Neuronal stem cell (in vitro differentiated cells): ENCODE measurements at regions not wholly inside any gene's neighbourhood (a gene's known extent, or its start where the extent isn't known, plus 50 kb on each side); places are given as distances from the start of the nearest gene placed in this dataset.

ENCODE experiments used
- DNase-seq: peaks from one replicate; pipeline ENCODE4 v3.0.0-alpha.2; 2013; ENCODE audit warnings: low spot score
- H2AFZ ChIP-seq: one replicate; pipeline ENCODE4 v1.6.1; 2013; ENCODE audit warnings: mild to moderate bottlenecking, low read length, inconsistent platforms
- H2AK5ac ChIP-seq: 2 replicates; pipeline ENCODE4 v1.6.1; 2013; ENCODE audit warnings: low read depth, mild to moderate bottlenecking, inconsistent platforms, low read length, moderate library complexity, mixed read lengths
- H2BK120ac ChIP-seq: 2 replicates; pipeline ENCODE4 v1.6.1; 2013; ENCODE audit warnings: low read depth, mild to moderate bottlenecking, inconsistent platforms, low read length, moderate library complexity, mixed read lengths
- H2BK12ac ChIP-seq: one replicate; pipeline ENCODE4 v1.6.1; 2013; ENCODE audit warnings: low read length, inconsistent platforms
- H2BK15ac ChIP-seq: 2 replicates; pipeline ENCODE4 v1.6.1; 2013; ENCODE audit warnings: mild to moderate bottlenecking, low read length, inconsistent platforms, mixed read lengths
- H2BK5ac ChIP-seq: one replicate; pipeline ENCODE4 v1.6.1; 2013; ENCODE audit warnings: inconsistent platforms, mild to moderate bottlenecking, low read length, moderate library complexity
- H3K14ac ChIP-seq: one replicate; pipeline ENCODE4 v1.6.1; 2013; ENCODE audit warnings: low read length, inconsistent platforms
- H3K18ac ChIP-seq: 2 replicates; pipeline ENCODE4 v1.6.1; 2013; ENCODE audit warnings: low read length, inconsistent platforms
- H3K23ac ChIP-seq: 2 replicates; pipeline ENCODE4 v1.6.1; 2013; ENCODE audit warnings: low read depth, mild to moderate bottlenecking, mixed read lengths, low read length, inconsistent platforms; ENCODE audit not compliant: poor library complexity
- H3K27ac ChIP-seq: replicated peaks from 3 replicates; pipeline ENCODE4 v1.5.1; 2013; ENCODE audit warnings: low read length, inconsistent platforms
- H3K27me3 ChIP-seq, 3 experiments: 2 replicates each; pipeline ENCODE4 v1.6.1; 2013; ENCODE audit warnings: low read length in 3 of 3, mild to moderate bottlenecking in 2 of 3, inconsistent platforms in 1 of 3, low read depth in 1 of 3, mixed read lengths in 1 of 3, moderate library complexity in 1 of 3; ENCODE audit not compliant: control insufficient read depth in 3 of 3, insufficient read depth in 3 of 3
- H3K36me3 ChIP-seq, 2 donors: replicated peaks in 1 of 2; 2 replicates each; pipeline ENCODE4 v1.6.1; 2013; ENCODE audit warnings: low read length in 2 of 2; ENCODE audit not compliant: control insufficient read depth in 2 of 2, insufficient read depth in 2 of 2
- H3K4ac ChIP-seq: 2 replicates; pipeline ENCODE4 v1.6.1; 2013; ENCODE audit warnings: inconsistent platforms, mild to moderate bottlenecking, low read length, moderate library complexity
- H3K4me1 ChIP-seq, 2 donors: 1 replicate in 1 of 2; 2 replicates in 1 of 2; pipeline ENCODE4 v1.6.1; 2013; ENCODE audit warnings: low read length in 2 of 2, low read depth in 1 of 2; ENCODE audit not compliant: control insufficient read depth in 2 of 2, insufficient read depth in 1 of 2
- H3K4me2 ChIP-seq: one replicate; pipeline ENCODE4 v1.6.1; 2013; ENCODE audit warnings: mild to moderate bottlenecking, low read length, inconsistent platforms; ENCODE audit not compliant: insufficient read depth, poor library complexity, severe bottlenecking
- H3K4me3 ChIP-seq, 2 donors: 2 replicates each; pipeline ENCODE4 v1.5.1; 2013; ENCODE audit warnings: low read length in 2 of 2, mild to moderate bottlenecking in 2 of 2, inconsistent platforms in 1 of 2, moderate library complexity in 1 of 2
- H3K79me1 ChIP-seq: one replicate; pipeline ENCODE4 v1.6.1; 2013; ENCODE audit warnings: low read depth, mild to moderate bottlenecking, inconsistent platforms, low read length, moderate library complexity
- H3K9ac ChIP-seq: one replicate; pipeline ENCODE4 v1.6.1; 2013; ENCODE audit warnings: mild to moderate bottlenecking, low read depth, low read length, inconsistent platforms; ENCODE audit not compliant: poor library complexity
- H3K9me3 ChIP-seq, 2 donors: replicated peaks in 1 of 2; 2 replicates each; pipeline versions ENCODE3 to v1.6.1; 2013; ENCODE audit warnings: low read length in 2 of 2, mild to moderate bottlenecking in 2 of 2, inconsistent platforms in 1 of 2, low read depth in 1 of 2, mixed read lengths in 1 of 2, moderate library complexity in 1 of 2; ENCODE audit not compliant: control insufficient read depth in 2 of 2, insufficient read depth in 1 of 2
- H4K8ac ChIP-seq: one replicate; pipeline ENCODE4 v1.6.1; 2013; ENCODE audit warnings: low read depth, mild to moderate bottlenecking, inconsistent platforms, low read length, moderate library complexity
- H4K91ac ChIP-seq: one replicate; pipeline ENCODE4 v1.6.1; 2013; ENCODE audit warnings: low read length, low read depth, mild to moderate bottlenecking, inconsistent platforms; ENCODE audit not compliant: poor library complexity
- WGBS, 2 donors: extraction: QIAGEN DNeasy Blood & Tissue Kit; methylation state at CpG; one replicate each; pipeline ENCODE4 v1.1.7; 2013; ENCODE audit warnings: missing lambda C conversion rate in 2 of 2, mixed read lengths in 1 of 2; ENCODE audit not compliant: insufficient read length in 2 of 2, insufficient replicate concordance in 1 of 2; ENCODE audit errors: extremely low coverage in 2 of 2; 5-methylcytosine and 5-hydroxymethylcytosine counted together

GRCh38 chr2:49767316-49767715, 613.0 kb upstream of the FSHR start:
- Histone ChIP-seq H3K14ac (no peak overlapping the region), H3K23ac (no peak overlapping the region), H3K9ac (no peak overlapping the region), H2AFZ (peak overlapping the region; percentile 50), H4K91ac (no peak overlapping the region), H3K4me1 (peaks cover 0 to 1% of the 10 kb centered on the region in 2 donors), H3K4ac (no peak overlapping the region), H3K27ac (no peak overlapping the region), H2BK12ac (no peak overlapping the region), H3K18ac (no peak overlapping the region), H2BK15ac (no peak overlapping the region), H3K9me3 (peaks cover 0 to 10% of the 10 kb centered on the region in 2 donors), H2BK5ac (no peak overlapping the region), H2BK120ac (no peak overlapping the region), H3K4me3 (no peak overlapping the region), H3K4me2 (no peak overlapping the region), H3K27me3 (no peaks in the 10 kb centered on the region), H3K79me1 (no peaks in the 10 kb centered on the region), H2AK5ac (no peak overlapping the region), H4K8ac (no peak overlapping the region), H3K36me3 (no peaks in the 10 kb centered on the region)
- no peak for DNase-seq
- WGBS, 2 donors = no CpG with 5 or more reads among the region's 3 CpGs

DNA sequence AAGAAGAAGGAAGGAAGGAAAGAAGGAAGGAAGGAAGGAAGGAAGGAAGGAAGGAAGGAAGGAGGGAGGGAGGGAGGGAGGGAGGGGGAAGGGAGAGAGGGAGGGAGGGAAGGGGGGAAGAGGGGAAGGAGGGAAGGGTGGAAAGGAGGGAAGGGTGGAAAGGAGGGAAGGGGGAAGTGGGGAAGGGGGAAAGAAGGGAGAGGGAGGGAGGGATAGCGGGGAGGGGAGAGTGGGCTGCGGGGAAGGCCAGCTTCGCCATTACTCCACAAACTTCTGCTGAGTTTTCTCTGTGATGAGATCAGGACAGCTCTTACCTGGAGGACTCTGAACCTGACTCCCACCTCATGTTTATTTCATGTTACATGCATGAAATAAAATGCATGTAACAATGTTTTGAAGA, 601.5 kb upstream of the FSHR start:
- H3K4me3 ChIP-seq = no peak overlapping the region
- no peak overlapping the region for H4K91ac ChIP-seq
- H3K9me3 ChIP-seq = no peaks in the 10 kb centered on the region
- H3K9ac ChIP-seq = no peak overlapping the region
- DNase-seq = no peak
- no peaks in the 10 kb centered on the region for H3K27me3 ChIP-seq
- H3K14ac ChIP-seq = no peak overlapping the region
- H3K18ac ChIP-seq = no peak overlapping the region
- H3K4me1 ChIP-seq = no peaks in the 10 kb centered on the region
- no CpG with 5 or more reads among the region's 3 CpGs for WGBS, 2 donors
- H3K79me1 ChIP-seq = no peaks in the 10 kb centered on the region
- H3K4ac ChIP-seq = no peak overlapping the region
- no peak overlapping the region for H2AK5ac ChIP-seq
- H2AFZ ChIP-seq = no peak overlapping the region
- H2BK5ac ChIP-seq = no peak overlapping the region
- no peak overlapping the region for H4K8ac ChIP-seq
- H3K23ac ChIP-seq = no peak overlapping the region
- no peak overlapping the region for H2BK120ac ChIP-seq
- H3K36me3 ChIP-seq = no peaks in the 10 kb centered on the region
- H3K27ac ChIP-seq = no peak overlapping the region
- no peak overlapping the region for H2BK12ac ChIP-seq
- no peak overlapping the region for H2BK15ac ChIP-seq
- no peak overlapping the region for H3K4me2 ChIP-seq

GRCh38 chr2:49754381-49754780, 600.1 kb upstream of the FSHR start:
- H3K4me3 ChIP-seq = no peak overlapping the region
- H2BK5ac ChIP-seq = no peak overlapping the region

DNA sequence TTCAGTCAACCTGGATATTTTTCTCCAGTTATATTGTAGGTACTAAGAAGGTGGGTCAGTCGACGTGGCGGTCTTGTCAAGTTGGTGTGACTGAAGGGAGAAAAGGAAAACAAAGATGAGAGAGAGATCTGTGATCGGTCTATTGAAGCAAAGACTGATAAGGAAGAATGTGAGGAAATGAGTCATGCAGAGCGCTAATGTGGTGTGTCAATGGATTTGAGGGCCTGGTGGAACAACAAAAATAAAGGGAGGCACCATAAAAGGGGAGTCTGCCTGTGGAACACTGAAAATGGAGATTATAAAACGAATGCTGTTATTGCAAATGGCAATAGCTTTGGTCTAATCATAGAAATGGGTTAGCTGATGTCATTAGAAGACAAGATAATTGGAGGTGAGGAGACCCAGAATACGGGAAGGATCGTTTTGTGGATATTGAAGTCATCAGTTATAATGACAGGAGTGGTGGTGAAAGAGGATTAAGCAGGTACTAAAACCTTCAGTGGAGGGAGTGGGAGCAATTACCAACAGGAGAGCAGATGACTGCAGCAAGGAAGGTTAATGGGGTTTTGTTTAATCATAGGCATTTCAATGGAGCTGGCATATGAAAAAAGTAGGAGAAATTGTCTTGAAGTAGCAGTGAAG, 599.1 kb upstream of the FSHR start:
- H3K79me1 ChIP-seq = no peaks in the 10 kb centered on the region
- H3K23ac ChIP-seq = no peak overlapping the region
- no peak overlapping the region for H2BK120ac ChIP-seq
- H3K4me3 ChIP-seq = no peak overlapping the region
- no peak overlapping the region for H4K8ac ChIP-seq
- H3K9me3 ChIP-seq = no peaks in the 10 kb centered on the region
- no peak overlapping the region for H3K4me2 ChIP-seq
- H3K14ac ChIP-seq = no peak overlapping the region
- DNase-seq = no peak
- H3K9ac ChIP-seq = no peak overlapping the region
- H2AK5ac ChIP-seq = no peak overlapping the region
- no peak overlapping the region for H2BK5ac ChIP-seq
- no CpG with 5 or more reads among the region's 8 CpGs for WGBS, 2 donors
- H2BK15ac ChIP-seq = no peak overlapping the region
- no peaks in the 10 kb centered on the region for H3K4me1 ChIP-seq
- H2AFZ ChIP-seq = peak overlapping the region; percentile 37
- no peaks in the 10 kb centered on the region for H3K36me3 ChIP-seq
- no peaks in the 10 kb centered on the region for H3K27me3 ChIP-seq
- no peak overlapping the region for H2BK12ac ChIP-seq
- H3K27ac ChIP-seq = no peak overlapping the region
- no peak overlapping the region for H4K91ac ChIP-seq
- no peak overlapping the region for H3K4ac ChIP-seq
- no peak overlapping the region for H3K18ac ChIP-seq

More at GRCh38 chr2:49754381-49754780, 600.1 kb upstream of the FSHR start:
- Histone ChIP-seq H3K4me2 (no peak overlapping the region), H3K4ac (no peak overlapping the region), H3K9me3 (no peaks in the 10 kb centered on the region), H3K9ac (no peak overlapping the region), H4K8ac (no peak overlapping the region), H2AFZ (no peak overlapping the region), H4K91ac (no peak overlapping the region), H3K4me1 (no peaks in the 10 kb centered on the region), H3K27me3 (no peaks in the 10 kb centered on the region), H3K18ac (no peak overlapping the region), H2BK12ac (no peak overlapping the region), H2BK15ac (no peak overlapping the region), H3K36me3 (no peaks in the 10 kb centered on the region), H2BK120ac (no peak overlapping the region), H3K27ac (no peak overlapping the region), H3K79me1 (no peaks in the 10 kb centered on the region), H3K14ac (no peak overlapping the region), H2AK5ac (no peak overlapping the region), H3K23ac (no peak overlapping the region)
- no CpG with 5 or more reads among the region's 3 CpGs for WGBS, 2 donors
- DNase-seq = no peak
